H1 (cell line): ENCODE measurements at regions not wholly inside any gene's neighbourhood (a gene's known extent, or its start where the extent isn't known, plus 50 kb on each side); places are given as distances from the start of the nearest gene placed in this dataset.

ENCODE experiments used
- CTCF ChIA-PET: fragments of 300-600 bp; sonication (Branson Sonifier 250); formaldehyde crosslinking; loops from one replicate; lab custom pipeline; 2021; ENCODE audit not compliant: partially characterized antibody; lab: Charles Lee
- POLR2A ChIA-PET: fragments of 300-600 bp; sonication (Branson Sonifier 250); formaldehyde crosslinking; loops from one replicate; lab custom pipeline; 2021; ENCODE audit warnings: inconsistent platforms; ENCODE audit not compliant: partially characterized antibody; lab: Charles Lee
- DNase-seq, 2 experiments: peaks; one replicate each; pipeline versions ENCODE4 v3.0.0 to v3.0.0-alpha.2; 2010 to 2022; ENCODE audit warnings: low spot score in 2 of 2, low read depth in 1 of 2, mixed read lengths in 1 of 2
- FAIRE-seq: peaks from 2 replicates; lab custom pipeline; 2011; peaks lifted over from hg19 to GRCh38; lab: Jason Lieb, UNC
- H2AFZ ChIP-seq: 2 replicates; pipeline ENCODE4 v1.8.1; 2012; ENCODE audit warnings: low read length, inconsistent platforms
- H2AK5ac ChIP-seq: 2 replicates; pipeline ENCODE4 v1.6.1; 2013; ENCODE audit warnings: low read depth, low read length
- H2BK120ac ChIP-seq: replicated peaks from 2 replicates; pipeline ENCODE3; 2013; ENCODE audit warnings: low read depth, low read length, inconsistent platforms
- H2BK12ac ChIP-seq: 2 replicates; pipeline ENCODE4 v1.6.1; 2013; ENCODE audit warnings: low read depth, low read length
- H2BK15ac ChIP-seq: 2 replicates; pipeline ENCODE4 v1.6.1; 2013; ENCODE audit warnings: low read length
- H2BK20ac ChIP-seq: 2 replicates; pipeline ENCODE4 v1.6.1; 2013; ENCODE audit warnings: low read length
- H2BK5ac ChIP-seq: 2 replicates; pipeline ENCODE4 v1.6.1; 2013; ENCODE audit warnings: low read depth, low read length
- H3K14ac ChIP-seq: 2 replicates; pipeline ENCODE4 v1.6.1; 2013; ENCODE audit warnings: inconsistent platforms; ENCODE audit not compliant: insufficient read length
- H3K18ac ChIP-seq: 2 replicates; pipeline ENCODE4 v1.6.1; 2013; ENCODE audit warnings: low read length; ENCODE audit errors: extremely low read depth
- H3K23ac ChIP-seq: 2 replicates; pipeline ENCODE4 v1.6.1; 2013; ENCODE audit warnings: inconsistent platforms; ENCODE audit not compliant: insufficient read length
- H3K23me2 ChIP-seq: 2 replicates; pipeline ENCODE4 v1.6.1; 2013; ENCODE audit warnings: low read depth, low read length
- H3K27ac ChIP-seq: 2 replicates; pipeline ENCODE4 v1.6.1; 2011; ENCODE audit warnings: low read depth, low read length, inconsistent platforms
- H3K27me3 ChIP-seq, 4 experiments: replicated peaks in 1 of 4; 1 replicate in 1 of 4; 2 replicates in 3 of 4; pipeline versions ENCODE4 v1.6.1 to v1.8.1; 2011 to 2013; ENCODE audit warnings: low read length in 3 of 4, mild to moderate bottlenecking in 3 of 4, inconsistent platforms in 2 of 4, mixed read lengths in 2 of 4, moderate library complexity in 1 of 4; ENCODE audit not compliant: control insufficient read depth in 3 of 4, insufficient read depth in 3 of 4; ENCODE audit errors: extremely low read depth in 1 of 4
- H3K36me3 ChIP-seq, 4 experiments: 2 replicates each; pipeline versions ENCODE4 v1.6.1 to v1.8.1; 2011 to 2013; ENCODE audit warnings: mild to moderate bottlenecking in 4 of 4, low read length in 3 of 4, moderate library complexity in 2 of 4, control low read depth in 1 of 4, inconsistent platforms in 1 of 4; ENCODE audit not compliant: insufficient read depth in 4 of 4, control insufficient read depth in 2 of 4
- H3K4ac ChIP-seq: replicated peaks from 2 replicates; pipeline ENCODE3; 2013; ENCODE audit warnings: low read length, low read depth, mixed read lengths, inconsistent platforms; ENCODE audit not compliant: insufficient read length
- H3K4me1 ChIP-seq, 4 experiments: replicated peaks in 1 of 4; 1 replicate in 1 of 4; 2 replicates in 3 of 4; pipeline versions ENCODE4 v1.6.1 to v1.8.1; 2011 to 2013; ENCODE audit warnings: low read length in 3 of 4, inconsistent platforms in 2 of 4, mixed read lengths in 1 of 4; ENCODE audit not compliant: insufficient read depth in 4 of 4, control insufficient read depth in 3 of 4
- H3K4me2 ChIP-seq, 2 experiments: 2 replicates each; pipeline versions ENCODE4 v1.6.1 to v1.8.1; 2011 to 2013; ENCODE audit warnings: low read depth in 2 of 2, low read length in 2 of 2, control low read depth in 1 of 2, inconsistent platforms in 1 of 2, mild to moderate bottlenecking in 1 of 2; ENCODE audit not compliant: insufficient read depth in 1 of 2
- H3K4me3 ChIP-seq, 4 experiments: fragments of 200-600, 300-600 bp in 1 of 4; sonication (generic), shearing (Covaris generic), sonication (Bioruptor Twin) in 1 of 4; 2 replicates each; pipeline versions ENCODE4 v1.5.1 to v1.8.1; 2011 to 2016; ENCODE audit warnings: low read length in 4 of 4, low read depth in 3 of 4, control low read depth in 2 of 4, inconsistent platforms in 2 of 4, mild to moderate bottlenecking in 2 of 4, mixed read lengths in 1 of 4, moderate library complexity in 1 of 4; ENCODE audit not compliant: insufficient read depth in 2 of 4; ENCODE audit errors: extremely low read depth in 1 of 4
- H3K56ac ChIP-seq: replicated peaks from 2 replicates; pipeline ENCODE3; 2013; ENCODE audit warnings: low read depth, mild to moderate bottlenecking, mixed read lengths, low read length, inconsistent platforms; ENCODE audit not compliant: insufficient read length
- H3K79me1 ChIP-seq: 2 replicates; pipeline ENCODE4 v1.6.1; 2013; ENCODE audit warnings: low read depth, low read length, control low read depth
- H3K79me2 ChIP-seq, 2 experiments: 2 replicates each; pipeline versions ENCODE4 v1.6.1 to v1.8.1; 2012 to 2013; ENCODE audit warnings: low read length in 2 of 2, mild to moderate bottlenecking in 2 of 2, inconsistent platforms in 1 of 2; ENCODE audit not compliant: insufficient read depth in 2 of 2, control insufficient read depth in 1 of 2
- H3K9ac ChIP-seq, 4 experiments: replicated peaks in 1 of 4; 1 replicate in 1 of 4; 2 replicates in 3 of 4; pipeline versions ENCODE4 v1.6.1 to v1.8.1; 2011 to 2013; ENCODE audit warnings: low read depth in 3 of 4, low read length in 3 of 4, control low read depth in 2 of 4, mild to moderate bottlenecking in 2 of 4, moderate library complexity in 2 of 4, inconsistent platforms in 1 of 4; ENCODE audit errors: extremely low read depth in 1 of 4
- H3K9me3 ChIP-seq, 2 experiments: 2 replicates each; pipeline versions ENCODE4 v1.6.1 to v1.8.1; 2012 to 2013; ENCODE audit warnings: mild to moderate bottlenecking in 2 of 2, moderate library complexity in 2 of 2, control low read depth in 1 of 2, inconsistent platforms in 1 of 2, low read depth in 1 of 2, low read length in 1 of 2, mixed read lengths in 1 of 2; ENCODE audit not compliant: insufficient read depth in 2 of 2
- H4K20me1 ChIP-seq, 2 experiments: replicated peaks in 1 of 2; 2 replicates each; pipeline versions ENCODE3 to v1.8.1; 2011 to 2013; ENCODE audit warnings: inconsistent platforms in 2 of 2, low read length in 2 of 2, mild to moderate bottlenecking in 1 of 2; ENCODE audit not compliant: insufficient read depth in 2 of 2, control insufficient read depth in 1 of 2
- H4K5ac ChIP-seq: 2 replicates; pipeline ENCODE4 v1.6.1; 2013; ENCODE audit warnings: low read length, low read depth, mixed read lengths, inconsistent platforms; ENCODE audit not compliant: insufficient read length
- H4K8ac ChIP-seq: 2 replicates; pipeline ENCODE4 v1.8.0; 2013; ENCODE audit warnings: mild to moderate bottlenecking, moderate library complexity, low read length, inconsistent platforms; ENCODE audit not compliant: insufficient read depth; ENCODE audit errors: extremely low read depth
- H4K91ac ChIP-seq: replicated peaks from 2 replicates; pipeline ENCODE3; 2013; ENCODE audit warnings: low read length, mixed read lengths, inconsistent platforms; ENCODE audit not compliant: insufficient read length
- ASH2L ChIP-seq: fragments of 200-600, 300-600 bp; sonication (generic); IDR thresholded peaks from one replicate; pipeline ENCODE4 v1.7.1; 2017; ENCODE audit warnings: low read length
- ATF3 ChIP-seq: IDR thresholded peaks from 2 replicates; pipeline ENCODE4 v1.6.1; 2011; ENCODE audit warnings: low read depth, mild to moderate bottlenecking, low read length; ENCODE audit not compliant: insufficient read depth
- BACH1 ChIP-seq: IDR thresholded peaks from 2 replicates; pipeline ENCODE4 v1.6.1; 2012; ENCODE audit warnings: low read length, improper control_type of control experiment
- BRCA1 ChIP-seq: IDR thresholded peaks from 2 replicates; pipeline ENCODE4 v1.6.1; 2012; ENCODE audit warnings: low read depth, low read length, improper control_type of control experiment
- CBX8 ChIP-seq: fragments of 300-800, 300-1000 bp; sonication (generic); IDR thresholded peaks from 2 replicates; pipeline ENCODE4 v1.7.1; 2016; ENCODE audit warnings: low read depth, low read length, borderline replicate concordance
- CHD1 ChIP-seq: IDR thresholded peaks from 2 replicates; pipeline ENCODE4 v1.6.1; 2012; ENCODE audit warnings: low read depth, low read length, improper control_type of control experiment
- GTF2F1 ChIP-seq: IDR thresholded peaks from 2 replicates; pipeline ENCODE4 v1.6.1; 2012; ENCODE audit warnings: low read depth, low read length, improper control_type of control experiment, borderline replicate concordance
- MAX ChIP-seq: IDR thresholded peaks from 2 replicates; pipeline ENCODE4 v1.6.1; 2012; ENCODE audit warnings: inconsistent platforms
- NRF1 ChIP-seq: IDR thresholded peaks from 2 replicates; pipeline ENCODE4 v1.6.1; 2011; ENCODE audit warnings: mild to moderate bottlenecking, low read depth, low read length, improper control_type of control experiment
- POLR2AphosphoS5 ChIP-seq: IDR thresholded peaks from 2 replicates; pipeline ENCODE4 v1.6.1; 2011; ENCODE audit warnings: low read depth, low read length
- SAP30 ChIP-seq: fragments of 300-600 bp; sonication (generic); IDR thresholded peaks from 2 replicates; pipeline ENCODE4 v1.7.1; 2012; ENCODE audit warnings: low read length, moderate library complexity, mild to moderate bottlenecking, inconsistent platforms; ENCODE audit not compliant: insufficient read depth, insufficient replicate concordance
- SP1 ChIP-seq: IDR thresholded peaks from 2 replicates; pipeline ENCODE4 v1.6.1; 2011; ENCODE audit warnings: low read depth, low read length
- TAF1 ChIP-seq: IDR thresholded peaks from 2 replicates; pipeline ENCODE4 v1.6.1; 2011; ENCODE audit warnings: mild to moderate bottlenecking, low read depth, low read length
- USF2 ChIP-seq: IDR thresholded peaks from 2 replicates; pipeline ENCODE4 v1.6.1; 2011; ENCODE audit warnings: low read length, improper control_type of control experiment
- whole genome bisulfite sequencing, 2 experiments: shearing (Covaris generic) in 1 of 2; methylation state at CpG; one replicate each; pipeline versions ENCODE4 v1.1.6 to v1.1.7; 2013 to 2015; ENCODE audit warnings: low lambda C conversion rate in 2 of 2, mixed read lengths in 2 of 2, inconsistent platforms in 1 of 2, low coverage in 1 of 2, missing lambda C conversion rate in 1 of 2; ENCODE audit not compliant: insufficient replicate concordance in 2 of 2, insufficient coverage in 1 of 2, insufficient read length in 1 of 2; ENCODE audit errors: extremely low coverage in 1 of 2, missing lambda C conversion rate in 1 of 2; 5-methylcytosine and 5-hydroxymethylcytosine counted together

- Histone ChIP-seq H4K8ac (no peak overlapping the region), H3K27me3 (no peaks in the 10 kb centered on the region; a peak in 1 of 7 replicates), H2AFZ (no peak overlapping the region), H3K4me2 (no peak overlapping the region), H2BK20ac (no peak overlapping the region), H3K4me1 (peaks cover 0 to 2% (median 0%) of the 10 kb centered on the region in 4 experiments; a peak in 2 of 7 replicates), H3K14ac (no peak overlapping the region), H2BK12ac (no peak overlapping the region), H3K23ac (no peak overlapping the region), H3K4me3 (no peak overlapping the region), H2BK120ac (no peak overlapping the region), H4K91ac (no peak overlapping the region), H3K9ac (no peak overlapping the region), H3K56ac (no peak overlapping the region), H3K4ac (no peak overlapping the region), H4K20me1 (peaks cover 0 to 3% of the 10 kb centered on the region in 2 experiments), H2BK15ac (no peak overlapping the region), H3K9me3 (no peaks in the 10 kb centered on the region), H4K5ac (no peak overlapping the region), H3K36me3 (no peaks in the 10 kb centered on the region), H3K27ac (no peak overlapping the region), H3K23me2 (no peaks in the 10 kb centered on the region), H3K79me1 (no peaks in the 10 kb centered on the region), H3K79me2 (no peaks in the 10 kb centered on the region; a peak in 1 of 4 replicates), H2AK5ac (no peak overlapping the region), H3K18ac (no peak overlapping the region), H2BK5ac (no peak overlapping the region)
- WGBS, 2 experiments = 74% methylated on average over 6 of the region's 6 CpGs; no CpG with 5 or more reads in 1 of the 2 experiments
- ChIA-PET POLR2A (no interaction called here), CTCF (interaction anchor here (0.7 kb wide), 1 partner anchor 451 kb away, joined by 3 read pairs; no protein-coding TSS in a partner anchor)
- no peak for FAIRE-seq
- peak in 1 of 2 experiments; percentile 19 for DNase-seq
- TF ChIP-seq CHD1 (no peak), TAF1 (no peak), BRCA1 (no peak), GTF2F1 (no peak), NRF1 (no peak), ATF3 (no peak), SP1 (no peak), CBX8 (no peak), SAP30 (no peak), BACH1 (no peak), ASH2L (no peak), MAX (no peak), USF2 (no peak), POLR2AphosphoS5 (no peak)
These were observed 625.9 kb upstream of the CADM1 start for GRCh38 chr11:116130122-116130521.
